LNCAP (cell line): ENCODE measurements at regions not wholly inside any gene's neighbourhood (a gene's known extent, or its start where the extent isn't known, plus 50 kb on each side); places are given as distances from the start of the nearest gene placed in this dataset.

Experiments
- CTCF ChIP-seq: fragments of 450-650 bp; IDR thresholded peaks from 2 replicates; pipeline ENCODE4 v1.5.1; 2017; ENCODE audit warnings: mild to moderate bottlenecking

DNA sequence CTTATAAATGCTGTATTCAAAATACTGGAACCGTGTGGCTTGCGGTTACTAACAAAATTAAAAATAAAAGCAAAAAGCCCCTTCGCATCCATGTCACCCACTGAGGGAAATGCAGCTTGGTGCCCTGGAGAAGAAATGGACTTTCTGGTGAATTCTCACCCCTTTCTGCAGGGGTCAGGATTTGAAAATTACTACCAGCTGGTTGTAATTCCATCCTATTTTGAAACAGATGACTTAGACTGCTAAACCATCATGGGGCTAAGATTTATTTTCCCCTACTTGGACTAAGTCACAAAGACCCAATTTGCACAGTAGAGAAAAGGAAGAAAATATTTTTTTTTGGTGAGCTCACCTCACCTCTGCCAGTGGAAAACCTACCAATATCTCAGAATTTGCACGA, 111.4 kb upstream of the MYOCD start:
- TF ChIP-seq CTCF = no peak

GRCh38 chr17:12566291-12566690, 99.4 kb upstream of the MYOCD start:
- no peak for TF ChIP-seq CTCF

GRCh38 chr17:12567077-12568053, 98.3 kb upstream of the MYOCD start:
- no peak for TF ChIP-seq CTCF

DNA sequence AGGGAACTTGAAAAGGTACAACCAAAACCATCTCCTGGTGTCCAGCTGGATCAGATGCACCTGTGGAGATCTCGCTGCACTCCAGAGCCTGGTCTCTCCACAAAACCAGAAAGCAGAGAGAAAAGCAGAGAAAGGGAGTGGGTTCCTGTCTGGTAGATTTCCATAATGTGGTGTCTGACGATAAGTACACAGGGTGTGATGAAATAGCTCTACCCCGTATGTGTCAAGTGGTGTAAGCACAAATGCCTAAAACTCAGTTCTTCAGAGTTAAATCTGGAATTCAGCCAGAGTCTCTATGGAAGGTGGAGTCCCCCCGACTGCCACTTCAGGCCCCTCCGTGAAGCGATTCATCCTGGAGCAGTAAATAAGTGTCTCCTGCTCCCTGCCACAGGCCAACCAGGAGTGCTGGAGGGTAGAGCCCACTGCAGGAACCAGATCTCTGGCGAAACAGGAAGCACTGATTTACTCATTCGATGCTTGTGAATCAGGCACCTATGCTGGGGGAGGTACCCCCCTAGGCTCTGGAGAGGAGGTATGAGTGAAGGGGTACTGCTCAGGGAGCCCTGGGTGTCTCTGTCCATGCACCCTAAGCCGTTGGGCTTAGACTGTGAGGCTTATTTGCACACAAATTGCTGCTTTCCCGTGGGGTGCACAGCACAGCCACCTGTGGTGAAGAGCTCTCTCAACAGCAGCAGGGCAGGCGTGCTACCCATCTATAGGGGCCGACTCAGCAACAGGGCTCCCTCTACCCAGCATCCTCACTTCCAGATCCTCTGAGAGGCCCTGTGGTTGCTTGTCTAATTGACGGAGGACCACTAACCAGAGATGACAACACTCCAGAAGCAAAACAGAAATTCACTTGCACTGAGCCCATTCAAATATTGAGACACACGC, 97.1 kb upstream of the MYOCD start:
- TF ChIP-seq CTCF = no peak

DNA sequence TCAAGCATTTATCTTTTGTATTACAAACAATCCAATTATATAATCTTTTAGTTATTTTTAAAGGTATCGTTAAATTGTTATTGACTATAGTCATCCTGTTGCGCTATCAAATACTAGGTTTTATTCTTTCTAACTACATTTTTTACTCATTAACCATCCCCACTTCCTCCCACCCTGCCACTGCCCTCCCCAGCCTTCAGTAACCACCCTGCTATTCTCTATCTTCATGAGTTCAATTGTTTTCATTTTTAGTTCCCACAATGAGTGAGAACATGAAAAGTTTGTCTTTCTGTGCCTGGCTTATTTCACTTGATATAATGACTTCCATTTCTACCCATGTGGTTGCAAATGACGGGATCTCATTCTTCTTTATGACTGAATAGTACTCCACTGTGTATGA, 94.1 kb upstream of the MYOCD start:
- no peak for TF ChIP-seq CTCF

- TF ChIP-seq CTCF = no peak
These were observed 91.2 kb upstream of the MYOCD start for GRCh38 chr17:12574525-12574924.

DNA sequence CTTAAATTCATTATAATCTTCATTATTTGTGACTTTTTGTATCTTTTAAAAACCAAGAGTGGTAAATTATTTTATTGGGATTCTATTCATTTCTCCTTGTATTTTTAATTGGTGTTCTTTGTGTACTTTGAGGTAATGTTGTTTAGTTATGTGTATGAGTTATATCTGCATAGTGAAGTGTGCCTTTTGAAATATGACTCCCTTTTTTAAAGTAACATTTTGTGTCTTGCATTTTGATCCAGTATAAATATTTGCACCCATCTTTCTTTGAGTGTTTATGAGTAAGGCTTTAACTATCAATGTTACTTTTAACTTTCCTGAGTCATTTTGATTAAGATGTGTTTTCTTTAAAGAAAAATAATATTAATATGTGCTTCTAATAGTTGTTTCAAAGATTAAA, 90.0 kb upstream of the MYOCD start:
- TF ChIP-seq CTCF = no peak
